ENCODE measurements at regions not wholly inside any gene's neighbourhood (a gene's known extent, or its start where the extent isn't known, plus 50 kb on each side); places are given as distances from the start of the nearest gene placed in this dataset.
A peak's percentile ranks its signal among the peaks of the same experiment; 100 is the strongest.

GRCh38 chr14:96702831-96703230 lies 94.4 kb upstream of the VRK1 start:
- Histone ChIP-seq H4K20me1 (ENCODE audit: control insufficient read depth, extremely low read depth, insufficient read depth, low read length) (no peaks in the 10 kb centered on the region), H3K4me3 (ENCODE audit: control insufficient read depth in 2 of 3, extremely low read depth in 1 of 3, insufficient read depth in 2 of 3, low read depth in 1 of 3, low read length in 3 of 3) (no peak overlapping the region), H3K79me2 (ENCODE audit: control insufficient read depth, insufficient read depth, low read length) (no peaks in the 10 kb centered on the region), H3K9ac (ENCODE audit: control insufficient read depth, extremely low read depth, insufficient read depth, low read length) (no peak overlapping the region), H3K4me1 (ENCODE audit: control insufficient read depth, extremely low read depth, insufficient read depth, low read length) (no peaks in the 10 kb centered on the region), H3K9me1 (ENCODE audit: control insufficient read depth, extremely low read depth, insufficient read depth, low read length) (no peaks in the 10 kb centered on the region), H3K27me3 (ENCODE audit: control insufficient read depth, extremely low read depth, insufficient read depth, low read length) (no peaks in the 10 kb centered on the region), H3K9me3 (ENCODE audit: control insufficient read depth, low read depth, low read length) (no peaks in the 10 kb centered on the region), H3K4me2 (ENCODE audit: control insufficient read depth, extremely low read depth, insufficient read depth, low read depth, low read length) (no peak overlapping the region), H2AFZ (ENCODE audit: control insufficient read depth, low read length) (no peak overlapping the region), H3K36me3 (ENCODE audit: control insufficient read depth in 2 of 2, extremely low read depth in 1 of 2, insufficient read depth in 2 of 2, low read length in 2 of 2) (no peaks in the 10 kb centered on the region), H3K27ac (ENCODE audit: control insufficient read depth, insufficient read depth, low read length) (no peak overlapping the region)
- dilution Hi-C loops (cut with MboI; ENCODE audit: extremely low pct_ligation_motif_present, low sequenced_read_pairs) = no loop called here
- TF ChIP-seq CTCF (optimal IDR thresholded peaks at IDR 0.05 in 1 of 3, IDR thresholded peaks at IDR 0.05 in 1 of 3, conservative IDR thresholded peaks at IDR 0.05 in 1 of 3; ENCODE audit: extremely low read depth in 1 of 3, insufficient read depth in 2 of 3, low read length in 3 of 3) (no peak), EZH2 (IDR thresholded peaks at IDR 0.05; ENCODE audit: low read length) (no peak)
- DNase-seq (ENCODE audit: low read depth, low spot score) (no peak), FAIRE-seq (no peak)

- no peak for TF ChIP-seq EZH2 (IDR thresholded peaks at IDR 0.05; ENCODE audit: low read length)
- no peak for TF ChIP-seq CTCF (optimal IDR thresholded peaks at IDR 0.05 in 1 of 3, IDR thresholded peaks at IDR 0.05 in 1 of 3, conservative IDR thresholded peaks at IDR 0.05 in 1 of 3; ENCODE audit: extremely low read depth in 1 of 3, insufficient read depth in 2 of 3, low read length in 3 of 3)
- dilution Hi-C loops (cut with MboI; ENCODE audit: extremely low pct_ligation_motif_present, low sequenced_read_pairs) = no loop called here
Observed at GRCh38 chr14:96705422-96706092, 91.6 kb upstream of the VRK1 start.

More at GRCh38 chr14:96705422-96706092, 91.6 kb upstream of the VRK1 start:
- H3K9ac ChIP-seq (ENCODE audit: control insufficient read depth, extremely low read depth, insufficient read depth, low read length) = no peak overlapping the region
- H3K4me2 ChIP-seq (ENCODE audit: control insufficient read depth, extremely low read depth, insufficient read depth, low read depth, low read length) = no peak overlapping the region
- H3K4me3 ChIP-seq (ENCODE audit: control insufficient read depth in 2 of 3, extremely low read depth in 1 of 3, insufficient read depth in 2 of 3, low read depth in 1 of 3, low read length in 3 of 3) = no peak overlapping the region
- DNase-seq (ENCODE audit: low read depth, low spot score) (no peak), FAIRE-seq (no peak)
- H3K27me3 ChIP-seq (ENCODE audit: control insufficient read depth, extremely low read depth, insufficient read depth, low read length) = no peaks in the 10 kb centered on the region
- no peaks in the 10 kb centered on the region for H3K79me2 ChIP-seq (ENCODE audit: control insufficient read depth, insufficient read depth, low read length)
- no peaks in the 10 kb centered on the region for H3K9me1 ChIP-seq (ENCODE audit: control insufficient read depth, extremely low read depth, insufficient read depth, low read length)
- no peaks in the 10 kb centered on the region for H3K36me3 ChIP-seq (ENCODE audit: control insufficient read depth in 2 of 2, extremely low read depth in 1 of 2, insufficient read depth in 2 of 2, low read length in 2 of 2)
- H3K9me3 ChIP-seq (ENCODE audit: control insufficient read depth, low read depth, low read length) = no peaks in the 10 kb centered on the region
- H3K4me1 ChIP-seq (ENCODE audit: control insufficient read depth, extremely low read depth, insufficient read depth, low read length) = no peaks in the 10 kb centered on the region
- H2AFZ ChIP-seq (ENCODE audit: control insufficient read depth, low read length) = peak overlapping the region; percentile 64
- H3K27ac ChIP-seq (ENCODE audit: control insufficient read depth, insufficient read depth, low read length) = no peak overlapping the region
- no peaks in the 10 kb centered on the region for H4K20me1 ChIP-seq (ENCODE audit: control insufficient read depth, extremely low read depth, insufficient read depth, low read length)

All from keratinocyte (primary cell).